ENCODE measurements at regions not wholly inside any gene's neighbourhood (a gene's known extent, or its start where the extent isn't known, plus 50 kb on each side); places are given as distances from the start of the nearest gene placed in this dataset.
"Not testable (repeated sequence)": the region's sequence is repeated elsewhere in the genome, so short reads cannot be mapped to it uniquely, and the experiment has no call there.

DNA sequence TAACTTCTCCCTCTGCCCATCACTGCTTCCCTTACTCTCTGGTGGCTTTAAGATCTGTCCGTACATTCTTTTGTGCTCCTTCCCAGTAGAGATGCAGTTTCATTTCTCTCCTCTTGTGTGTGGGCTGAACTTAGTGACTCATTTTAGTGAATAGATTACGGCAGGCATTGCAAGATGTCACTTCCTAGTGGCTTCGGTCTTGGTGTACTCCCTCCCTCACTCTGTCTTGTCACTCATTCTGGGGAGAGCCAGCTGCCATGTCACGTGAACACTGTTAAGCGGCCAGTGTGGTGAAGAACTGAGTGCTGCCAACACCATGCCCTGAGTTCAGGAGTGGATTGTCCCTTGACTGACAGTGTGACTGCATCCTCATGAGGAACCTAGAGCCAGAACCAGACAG lies 115.9 kb downstream of the OTOR start:
- Histone ChIP-seq H3K36me3 (ENCODE audit: insufficient read depth, low read length) (no peaks in the 10 kb centered on the region), H3K9me2 (replicated peaks; ENCODE audit: low read depth, low read length) (no peaks in the 10 kb centered on the region), H3K4me2 (ENCODE audit: low read depth, low read length, poor library complexity, severe bottlenecking) (no peak overlapping the region), H3K27me3 (ENCODE audit: insufficient read depth, low read length, poor library complexity, severe bottlenecking) (no peaks in the 10 kb centered on the region), H3K4me3 (ENCODE audit: low read length, poor library complexity, severe bottlenecking) (no peak overlapping the region), H3K9me3 (ENCODE audit: insufficient read depth, low read depth, low read length) (no peaks in the 10 kb centered on the region; the same call in 1 of the 2 replicates), H4K20me1 (ENCODE audit: insufficient read depth, low read length, poor library complexity, severe bottlenecking) (no peaks in the 10 kb centered on the region), H3K4me1 (ENCODE audit: insufficient read depth, low read length, poor library complexity, severe bottlenecking) (no peaks in the 10 kb centered on the region), H3F3A (ENCODE audit: low read depth) (no peaks in the 10 kb centered on the region), H2AFZ (ENCODE audit: low read length) (no peak overlapping the region), H3K9ac (ENCODE audit: low read depth, low read length, poor library complexity, severe bottlenecking) (no peak overlapping the region), H3K79me2 (ENCODE audit: insufficient read depth, low read length) (no peaks in the 10 kb centered on the region)
- TF ChIP-seq CTCF (conservative IDR thresholded peaks at IDR 0.05; ENCODE audit: low read length) = no peak
- no peak for TF ChIP-seq EZH2phosphoT487 (IDR thresholded peaks at IDR 0.05; ENCODE audit: borderline replicate concordance)

DNA sequence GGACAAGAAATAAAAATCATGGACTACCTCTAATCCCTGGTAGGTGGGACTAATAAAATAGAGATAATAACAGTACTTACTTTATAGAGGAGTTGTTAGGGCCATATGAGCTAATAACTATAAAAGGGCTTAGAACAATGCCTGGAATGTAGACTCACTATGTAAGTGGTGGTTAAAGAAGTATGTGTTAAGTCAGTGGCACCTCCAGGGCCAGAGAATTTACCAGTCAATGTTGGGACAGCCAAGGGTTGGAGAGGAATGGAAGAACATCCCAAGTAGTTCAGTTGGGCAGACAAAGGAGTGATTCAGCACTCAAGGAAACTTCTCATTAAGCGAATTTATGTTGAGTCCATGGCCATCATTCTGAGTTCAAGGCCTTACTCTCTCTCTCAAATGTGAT lies 116.8 kb downstream of the OTOR start:
- H3K9ac ChIP-seq (ENCODE audit: low read depth, low read length, poor library complexity, severe bottlenecking) = no peak overlapping the region
- H3K4me2 ChIP-seq (ENCODE audit: low read depth, low read length, poor library complexity, severe bottlenecking) = no peak overlapping the region
- H3K27me3 ChIP-seq (ENCODE audit: insufficient read depth, low read length, poor library complexity, severe bottlenecking) = no peaks in the 10 kb centered on the region
- no peaks in the 10 kb centered on the region for H4K20me1 ChIP-seq (ENCODE audit: insufficient read depth, low read length, poor library complexity, severe bottlenecking)
- H3K9me3 ChIP-seq (ENCODE audit: insufficient read depth, low read depth, low read length) = no peaks in the 10 kb centered on the region; the same call in 1 of the 2 replicates
- no peak overlapping the region for H3K4me3 ChIP-seq (ENCODE audit: low read length, poor library complexity, severe bottlenecking)
- no peaks in the 10 kb centered on the region for H3K79me2 ChIP-seq (ENCODE audit: insufficient read depth, low read length)
- no peak overlapping the region for H2AFZ ChIP-seq (ENCODE audit: low read length)
- H3K4me1 ChIP-seq (ENCODE audit: insufficient read depth, low read length, poor library complexity, severe bottlenecking) = no peaks in the 10 kb centered on the region
- H3K9me2 ChIP-seq (replicated peaks; ENCODE audit: low read depth, low read length) = no peaks in the 10 kb centered on the region
- no peaks in the 10 kb centered on the region for H3K36me3 ChIP-seq (ENCODE audit: insufficient read depth, low read length)
- H3F3A ChIP-seq (ENCODE audit: low read depth) = no peaks in the 10 kb centered on the region
- no peak for TF ChIP-seq EZH2phosphoT487 (IDR thresholded peaks at IDR 0.05; ENCODE audit: borderline replicate concordance)
- TF ChIP-seq CTCF (conservative IDR thresholded peaks at IDR 0.05; ENCODE audit: low read length) = no peak

DNA sequence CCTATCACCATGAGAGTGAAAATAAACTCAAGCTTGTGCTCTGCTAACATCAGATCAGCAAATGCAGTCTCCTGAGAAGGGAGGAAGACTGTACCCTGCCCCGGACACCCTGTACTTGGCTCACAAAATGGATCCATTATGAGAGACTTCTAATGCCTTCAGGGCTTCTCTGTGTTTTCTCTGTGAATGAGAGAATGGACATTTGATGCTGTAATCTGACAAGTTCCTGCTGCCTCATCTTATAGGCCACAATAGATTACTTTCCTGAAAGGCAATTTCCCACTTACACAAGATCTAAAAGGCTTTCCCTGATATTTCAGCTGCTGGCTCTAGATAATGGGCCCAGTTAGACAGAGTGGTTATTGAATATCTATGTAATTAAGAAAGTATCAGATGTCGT lies 117.2 kb downstream of the OTOR start:
- no peaks in the 10 kb centered on the region for H3K27me3 ChIP-seq (ENCODE audit: insufficient read depth, low read length, poor library complexity, severe bottlenecking)
- H2AFZ ChIP-seq (ENCODE audit: low read length) = no peak overlapping the region
- H3F3A ChIP-seq (ENCODE audit: low read depth) = no peaks in the 10 kb centered on the region
- no peak overlapping the region for H3K4me2 ChIP-seq (ENCODE audit: low read depth, low read length, poor library complexity, severe bottlenecking)
- H3K4me3 ChIP-seq (ENCODE audit: low read length, poor library complexity, severe bottlenecking) = no peak overlapping the region
- H3K9me3 ChIP-seq (ENCODE audit: insufficient read depth, low read depth, low read length) = no peaks in the 10 kb centered on the region; the same call in 1 of the 2 replicates
- TF ChIP-seq CTCF (conservative IDR thresholded peaks at IDR 0.05; ENCODE audit: low read length) (no peak), EZH2phosphoT487 (IDR thresholded peaks at IDR 0.05; ENCODE audit: borderline replicate concordance) (no peak)
- H3K9me2 ChIP-seq (replicated peaks; ENCODE audit: low read depth, low read length) = no peaks in the 10 kb centered on the region
- no peaks in the 10 kb centered on the region for H3K36me3 ChIP-seq (ENCODE audit: insufficient read depth, low read length)
- H3K9ac ChIP-seq (ENCODE audit: low read depth, low read length, poor library complexity, severe bottlenecking) = no peak overlapping the region
- H4K20me1 ChIP-seq (ENCODE audit: insufficient read depth, low read length, poor library complexity, severe bottlenecking) = no peaks in the 10 kb centered on the region
- H3K4me1 ChIP-seq (ENCODE audit: insufficient read depth, low read length, poor library complexity, severe bottlenecking) = no peaks in the 10 kb centered on the region
- no peaks in the 10 kb centered on the region for H3K79me2 ChIP-seq (ENCODE audit: insufficient read depth, low read length)

DNA sequence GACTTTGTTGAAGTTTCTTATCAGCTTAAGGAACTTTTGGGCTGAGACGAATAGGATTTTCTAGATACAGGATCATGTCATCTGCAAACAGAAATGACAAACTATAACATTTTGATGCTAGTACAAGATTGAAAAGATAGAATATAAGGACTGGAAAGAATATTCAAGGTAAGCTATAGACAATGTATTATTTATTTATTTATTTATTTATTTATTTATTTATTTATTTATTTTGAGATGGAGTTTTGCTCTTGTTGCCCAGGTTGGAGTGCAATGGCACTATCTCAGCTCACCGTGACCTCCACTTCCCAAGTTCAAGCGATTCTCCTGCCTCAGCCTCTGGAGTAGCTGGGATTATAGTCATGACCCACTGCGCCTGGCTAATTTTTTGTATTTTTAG lies 125.0 kb downstream of the OTOR start:
- H3K4me3 ChIP-seq (ENCODE audit: low read length, poor library complexity, severe bottlenecking); H3K4me2 ChIP-seq (ENCODE audit: low read depth, low read length, poor library complexity, severe bottlenecking); H3K27me3 ChIP-seq (ENCODE audit: insufficient read depth, low read length, poor library complexity, severe bottlenecking); H2AFZ ChIP-seq (ENCODE audit: low read length); H3K36me3 ChIP-seq (ENCODE audit: insufficient read depth, low read length); H3K9me3 ChIP-seq (ENCODE audit: insufficient read depth, low read depth, low read length); H3F3A ChIP-seq (ENCODE audit: low read depth); H3K4me1 ChIP-seq (ENCODE audit: insufficient read depth, low read length, poor library complexity, severe bottlenecking); H3K9ac ChIP-seq (ENCODE audit: low read depth, low read length, poor library complexity, severe bottlenecking); H3K9me2 ChIP-seq (replicated peaks; ENCODE audit: low read depth, low read length); H4K20me1 ChIP-seq (ENCODE audit: insufficient read depth, low read length, poor library complexity, severe bottlenecking); H3K79me2 ChIP-seq (ENCODE audit: insufficient read depth, low read length): not testable (repeated sequence)
